IPS-NIHi11 (cell line): ENCODE measurements at regions not wholly inside any gene's neighbourhood (a gene's known extent, or its start where the extent isn't known, plus 50 kb on each side); places are given as distances from the start of the nearest gene placed in this dataset.
"Not testable (repeated sequence)": the region's sequence is repeated elsewhere in the genome, so short reads cannot be mapped to it uniquely, and the experiment has no call there.

ENCODE experiments used
- DNase-seq: peaks from one replicate; pipeline ENCODE4 v3.0.0; 2012; ENCODE audit warnings: mixed read lengths, low spot score

- DNase-seq, result no peak
Measured at GRCh38 chr1:82062206-82062605, 261.5 kb downstream of the ADGRL2 start.

DNA sequence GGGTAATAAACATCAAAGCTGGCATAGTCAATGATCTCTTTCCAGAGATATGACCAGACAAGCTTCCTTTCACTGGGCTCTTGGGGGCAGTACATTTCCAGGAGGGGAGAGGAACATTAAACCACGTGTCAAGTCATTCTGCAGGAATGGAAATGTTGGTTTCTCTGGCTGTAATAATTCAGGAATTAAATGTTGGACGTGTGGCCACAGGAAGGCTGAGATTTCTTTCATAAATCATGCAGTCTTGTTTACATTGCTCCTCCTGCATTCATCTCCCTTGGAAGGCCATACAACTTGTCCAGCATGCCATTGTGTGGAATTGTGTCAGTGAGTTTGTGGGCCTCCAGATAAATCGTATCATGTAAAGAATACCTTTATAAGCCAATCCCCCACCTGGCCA lies 259.2 kb downstream of the ADGRL2 start:
- no peak for DNase-seq

- no peak for DNase-seq
Measured at GRCh38 chr1:82057011-82057410, 256.3 kb downstream of the ADGRL2 start.

DNA sequence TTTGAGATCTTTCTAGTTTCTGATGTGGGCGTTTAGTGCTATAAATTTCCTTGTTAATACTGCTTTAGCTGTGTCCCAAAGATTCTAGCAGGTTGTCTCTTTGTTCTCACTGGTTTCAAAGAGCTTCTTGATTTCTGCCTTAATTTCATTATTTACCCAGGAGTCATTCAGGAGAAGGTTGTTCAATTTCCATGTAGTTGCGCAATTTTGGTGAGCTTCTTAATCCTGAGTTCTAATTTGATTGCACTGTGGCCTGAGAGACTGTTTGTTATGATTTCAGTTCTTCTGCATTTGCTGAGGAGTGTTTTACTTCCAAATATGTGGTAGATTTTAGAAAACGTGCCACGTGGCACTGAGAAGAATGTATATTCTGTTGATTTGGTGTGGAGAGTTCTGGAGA lies 254.6 kb downstream of the ADGRL2 start:
- DNase-seq, result not testable (repeated sequence)

DNA sequence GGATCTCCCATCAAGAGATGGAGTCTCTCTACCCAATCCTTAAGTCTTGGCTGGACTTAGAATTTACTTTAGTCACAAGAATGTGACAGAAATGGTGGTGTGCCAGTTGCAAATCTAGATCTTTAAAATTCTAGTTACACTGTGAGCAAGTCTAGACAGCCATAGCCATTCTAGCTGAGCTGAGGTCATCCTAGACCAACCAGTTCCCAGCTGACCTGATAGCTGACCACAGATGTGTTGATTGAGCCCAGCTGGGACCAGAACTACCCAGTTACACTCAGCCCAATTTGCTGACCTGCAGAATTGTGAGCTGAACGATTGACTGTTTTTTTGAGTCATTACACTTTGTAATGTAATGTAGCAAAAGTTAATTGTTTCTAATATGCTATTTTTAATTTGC lies 251.8 kb downstream of the ADGRL2 start:
- DNase-seq, result no peak

DNA sequence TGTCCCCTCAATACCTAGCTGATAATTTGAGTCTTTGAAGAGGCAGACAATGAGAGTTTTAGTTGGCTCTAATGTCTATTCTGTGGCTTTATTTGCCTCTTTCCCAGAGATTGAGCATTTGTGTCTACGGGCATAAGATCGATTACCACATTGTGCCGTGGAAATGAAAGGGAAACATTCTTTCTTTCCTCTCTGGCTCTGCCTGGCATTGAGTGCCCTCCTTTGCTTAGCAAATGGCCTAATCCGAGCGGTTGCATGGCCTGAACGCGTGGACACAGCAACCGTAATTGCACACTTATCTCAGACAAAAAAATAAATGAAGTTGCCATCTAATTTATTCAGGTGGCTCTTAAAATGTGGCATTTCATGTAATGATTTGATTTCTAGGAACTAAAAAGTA lies 247.9 kb downstream of the ADGRL2 start:
- no peak for DNase-seq

GRCh38 chr1:82045221-82045620 lies 244.5 kb downstream of the ADGRL2 start:
- no peak for DNase-seq

DNA sequence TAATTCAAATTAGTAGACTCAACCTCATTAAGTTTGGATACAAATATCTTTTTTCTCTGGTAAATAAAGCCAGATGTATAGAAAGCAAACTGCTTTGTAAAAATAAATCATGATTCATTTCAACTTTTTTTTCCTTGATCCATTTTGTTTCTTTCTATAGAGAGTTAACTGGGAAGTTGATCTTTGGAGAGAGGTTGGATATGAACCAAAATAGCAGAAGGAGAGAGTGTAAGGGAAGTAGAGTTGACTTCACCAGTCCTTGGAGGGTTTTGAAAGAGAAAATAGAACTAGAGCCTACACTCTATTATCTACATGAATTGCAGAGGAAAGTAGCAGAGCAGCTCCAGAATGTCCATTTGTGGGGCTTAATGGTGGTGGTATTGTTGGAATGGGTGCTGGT lies 243.8 kb downstream of the ADGRL2 start:
- no peak for DNase-seq

DNA sequence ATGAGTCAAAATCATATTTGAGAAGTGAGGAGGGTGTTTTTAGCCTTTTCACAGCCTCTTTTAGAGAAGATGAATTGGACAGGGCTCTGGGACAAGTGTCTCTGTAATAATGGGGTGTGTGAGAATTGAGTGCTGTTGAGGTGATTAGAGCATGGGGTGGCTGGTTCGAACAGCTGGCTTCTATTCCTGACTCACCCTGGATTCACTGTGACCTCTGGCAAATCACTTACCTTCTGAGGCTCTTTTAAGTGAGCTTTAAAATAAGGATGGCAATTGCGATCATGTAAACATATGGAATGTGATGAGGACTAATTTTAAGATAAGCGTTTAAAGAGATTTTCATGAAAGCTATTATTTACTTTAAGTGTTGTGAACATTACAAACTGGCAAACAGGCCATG lies 243.4 kb downstream of the ADGRL2 start:
- DNase-seq, result no peak

DNA sequence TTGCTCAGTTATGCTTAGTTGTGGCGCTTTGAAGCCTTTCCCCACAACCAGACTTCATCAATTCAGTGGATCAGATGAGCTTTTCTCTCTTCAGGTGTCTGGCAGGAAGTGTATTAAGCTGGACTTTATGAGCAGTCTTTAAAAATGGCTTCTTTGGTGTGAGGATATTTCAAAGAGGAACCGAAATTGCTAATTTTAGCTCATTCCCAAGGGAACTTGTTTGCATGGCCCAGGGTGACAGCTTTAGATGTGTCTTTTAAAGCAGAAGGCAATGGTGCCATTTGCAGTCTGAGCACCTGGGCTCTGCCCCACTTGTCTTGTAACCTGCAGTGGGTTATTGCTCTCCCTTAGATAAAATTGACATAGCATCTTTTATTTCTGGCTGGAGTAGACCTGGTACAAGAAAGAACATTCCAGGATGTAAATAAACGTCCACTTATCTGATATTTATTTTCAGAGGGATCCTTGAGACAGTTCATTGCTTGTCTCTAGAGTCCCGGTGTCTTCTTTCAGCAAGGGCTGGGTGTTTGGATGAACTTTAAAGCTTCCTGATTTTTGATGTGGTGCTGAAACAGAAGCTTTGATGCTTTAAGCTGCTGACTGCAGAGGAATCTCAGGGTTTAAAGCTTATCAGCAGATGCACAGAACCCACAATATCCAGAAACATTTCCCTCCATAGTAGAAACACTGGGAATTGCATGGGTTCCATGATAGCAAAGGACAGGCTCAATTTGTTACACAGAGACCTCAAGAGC lies 241.7 kb downstream of the ADGRL2 start:
- no peak for DNase-seq
